ENCODE measurements at regions not wholly inside any gene's neighbourhood (a gene's known extent, or its start where the extent isn't known, plus 50 kb on each side); places are given as distances from the start of the nearest gene placed in this dataset.

GRCh38 chr14:22381408-22381760 lies 207.6 kb downstream of the DAD1 start:
- Histone ChIP-seq H4K5ac (ENCODE audit: insufficient read length, low read depth, low read length) (no peak overlapping the region), H3K14ac (ENCODE audit: insufficient read length) (no peak overlapping the region), H4K20me1 (replicated peaks in 1 of 2; ENCODE audit: control insufficient read depth in 1 of 2, insufficient read depth in 2 of 2, low read length in 2 of 2) (no peaks in the 10 kb centered on the region), H3K4ac (replicated peaks; ENCODE audit: insufficient read length, low read depth, low read length) (no peak overlapping the region), H2AFZ (ENCODE audit: low read length) (peak overlapping the region; percentile 37; the same call in 1 of the 2 replicates), H3K4me3 (ENCODE audit: extremely low read depth in 1 of 4, insufficient read depth in 2 of 4, low read depth in 3 of 4, low read length in 4 of 4) (no peak overlapping the region), H2BK5ac (ENCODE audit: low read depth, low read length) (no peak overlapping the region), H3K27ac (ENCODE audit: low read depth, low read length) (no peak overlapping the region), H3K9ac (replicated peaks in 1 of 4; ENCODE audit: extremely low read depth in 1 of 4, low read depth in 3 of 4, low read length in 3 of 4) (no peak overlapping the region), H4K8ac (ENCODE audit: extremely low read depth, insufficient read depth, low read length) (no peak overlapping the region), H2AK5ac (ENCODE audit: low read depth, low read length) (no peak overlapping the region), H3K23me2 (ENCODE audit: low read depth, low read length) (no peaks in the 10 kb centered on the region), H2BK15ac (ENCODE audit: low read length) (no peak overlapping the region), H2BK12ac (ENCODE audit: low read depth, low read length) (no peak overlapping the region), H3K79me1 (ENCODE audit: low read depth, low read length) (no peaks in the 10 kb centered on the region), H3K56ac (replicated peaks; ENCODE audit: insufficient read length, low read depth, low read length) (no peak overlapping the region), H3K4me2 (ENCODE audit: insufficient read depth in 1 of 2, low read depth in 2 of 2, low read length in 2 of 2) (no peak overlapping the region), H3K18ac (ENCODE audit: extremely low read depth, low read length) (0 out of 2 replicates have a peak overlapping the region, but pooled peaks have one; percentile 43), H3K36me3 (ENCODE audit: control insufficient read depth in 2 of 4, insufficient read depth in 4 of 4, low read length in 3 of 4) (no peaks in the 10 kb centered on the region), H4K91ac (replicated peaks; ENCODE audit: insufficient read length, low read length) (no peak overlapping the region), H3K79me2 (ENCODE audit: control insufficient read depth in 1 of 2, insufficient read depth in 2 of 2, low read length in 2 of 2) (no peaks in the 10 kb centered on the region), H3K23ac (ENCODE audit: insufficient read length) (no peak overlapping the region), H3K4me1 (replicated peaks in 1 of 4; ENCODE audit: control insufficient read depth in 3 of 4, insufficient read depth in 4 of 4, low read length in 3 of 4) (no peaks in the 10 kb centered on the region), H2BK120ac (replicated peaks; ENCODE audit: low read depth, low read length) (no peak overlapping the region), H2BK20ac (ENCODE audit: low read length) (no peak overlapping the region), H3K9me3 (ENCODE audit: insufficient read depth in 2 of 2, low read depth in 1 of 2, low read length in 1 of 2) (no peaks in the 10 kb centered on the region), H3K27me3 (replicated peaks in 1 of 4; ENCODE audit: control insufficient read depth in 3 of 4, extremely low read depth in 1 of 4, insufficient read depth in 3 of 4, low read length in 3 of 4) (no peaks in the 10 kb centered on the region)
- ChIA-PET CTCF (ENCODE audit: partially characterized antibody) (interaction anchor here (0.9 to 3.4 kb wide), 12 partner anchors 9 to 196 kb away, joined by 3 to 26 read pairs (median 4); no protein-coding TSS in a partner anchor), POLR2A (ENCODE audit: partially characterized antibody) (no interaction called here)
- FAIRE-seq (no peak), DNase-seq (ENCODE audit: low read depth in 1 of 2, low spot score in 2 of 2) (no peak)
- 98% methylated on average over 3 of the region's 3 CpGs; no CpG with 5 or more reads in 1 of the 2 experiments for WGBS, 2 experiments (ENCODE audit: extremely low coverage in 1 of 2, insufficient coverage in 1 of 2, insufficient read length in 1 of 2, insufficient replicate concordance in 2 of 2, low coverage in 1 of 2, low lambda C conversion rate in 2 of 2, missing lambda C conversion rate in 1 of 2)
- TF ChIP-seq HDAC2 (IDR thresholded peaks at IDR 0.05; ENCODE audit: borderline replicate concordance in 1 of 2, low read depth in 2 of 2, low read length in 2 of 2) (no peak), TAF1 (IDR thresholded peaks at IDR 0.05; ENCODE audit: low read depth, low read length) (no peak), POLR2AphosphoS5 (IDR thresholded peaks at IDR 0.05; ENCODE audit: low read depth, low read length) (no peak), NRF1 (IDR thresholded peaks at IDR 0.05; ENCODE audit: low read depth, low read length) (no peak), EP300 (IDR thresholded peaks at IDR 0.05; ENCODE audit: borderline replicate concordance in 1 of 2, low read depth in 2 of 2, low read length in 2 of 2) (no peak), SIRT6 (IDR thresholded peaks at IDR 0.05; ENCODE audit: low read length) (no peak), CREB1 (IDR thresholded peaks at IDR 0.05) (no peak), JUN (IDR thresholded peaks at IDR 0.05; ENCODE audit: low read depth, low read length) (no peak), SIX5 (IDR thresholded peaks at IDR 0.05; ENCODE audit: low read depth, low read length) (no peak), PHF8 (conservative IDR thresholded peaks at IDR 0.05; ENCODE audit: low read depth, low read length) (no peak), CHD2 (IDR thresholded peaks at IDR 0.05; ENCODE audit: low read length) (no peak)
- TF ChIP-seq, protein P1, sequence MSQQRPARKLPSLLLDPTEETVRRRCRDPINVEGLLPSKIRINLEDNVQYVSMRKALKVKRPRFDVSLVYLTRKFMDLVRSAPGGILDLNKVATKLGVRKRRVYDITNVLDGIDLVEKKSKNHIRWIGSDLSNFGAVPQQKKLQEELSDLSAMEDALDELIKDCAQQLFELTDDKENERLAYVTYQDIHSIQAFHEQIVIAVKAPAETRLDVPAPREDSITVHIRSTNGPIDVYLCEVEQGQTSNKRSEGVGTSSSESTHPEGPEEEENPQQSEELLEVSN (IDR thresholded peaks at IDR 0.05) = no peak
